ENCODE measurements at regions not wholly inside any gene's neighbourhood (a gene's known extent, or its start where the extent isn't known, plus 50 kb on each side); places are given as distances from the start of the nearest gene placed in this dataset.

DNA sequence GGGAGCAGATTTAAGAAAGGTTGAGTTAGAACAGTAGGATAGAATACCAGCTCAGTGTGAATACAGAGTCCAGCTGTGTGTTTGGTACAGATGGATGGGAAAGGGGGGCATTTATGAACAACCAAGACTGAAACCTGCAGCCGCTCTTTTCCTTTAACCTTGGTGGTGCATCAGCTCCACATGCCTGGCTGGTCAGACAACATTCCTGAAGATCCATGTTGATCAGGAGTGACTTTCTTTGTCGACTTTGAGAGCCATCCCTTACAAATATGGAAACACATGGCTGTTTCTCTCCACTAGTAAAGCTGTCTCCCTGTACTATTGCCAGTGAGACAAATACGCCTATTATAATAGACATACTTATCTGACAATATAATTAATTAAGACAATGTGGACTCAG, 476.5 kb upstream of the IGFBP3 start:
- no peak for TF ChIP-seq EZH2phosphoT487 (IDR thresholded peaks at IDR 0.05; ENCODE audit: insufficient read depth, low read depth)
- TF ChIP-seq EZH2 (IDR thresholded peaks at IDR 0.05; ENCODE audit: insufficient read depth, poor library complexity, severe bottlenecking), result no peak
- Histone ChIP-seq H3K9me3 (ENCODE audit: low read depth) (no peaks in the 10 kb centered on the region), H3K79me2 (ENCODE audit: insufficient read depth) (no peaks in the 10 kb centered on the region), H3F3A (ENCODE audit: insufficient read depth) (no peaks in the 10 kb centered on the region; the same call in 1 of the 2 replicates), H3K4me1 (ENCODE audit: insufficient read depth) (0 out of 2 replicates have a peak, but pooled peaks cover 4% of the 10 kb centered on the region), H2AFZ (no peak overlapping the region), H3K27ac (no peak overlapping the region), H3K4me3 (no peak overlapping the region), H4K20me1 (ENCODE audit: insufficient read depth) (no peaks in the 10 kb centered on the region), H3K4me2 (ENCODE audit: unreplicated experiment) (no peak overlapping the region), H3K27me3 (replicated peaks; ENCODE audit: insufficient read depth) (no peaks in the 10 kb centered on the region), H3K9me2 (ENCODE audit: insufficient read depth) (no peaks in the 10 kb centered on the region), H3K9ac (no peak overlapping the region), H3K36me3 (ENCODE audit: low read depth) (no peaks in the 10 kb centered on the region)
- in situ Hi-C loops (cut with MboI), result no loop called here
- no peak for DNase-seq
- WGBS, 2 experiments (ENCODE audit: low coverage in 1 of 2, low lambda C conversion rate in 2 of 2, missing lambda C conversion rate in 2 of 2), result 67 to 70% methylated on average over 3 of the region's 3 CpGs

DNA sequence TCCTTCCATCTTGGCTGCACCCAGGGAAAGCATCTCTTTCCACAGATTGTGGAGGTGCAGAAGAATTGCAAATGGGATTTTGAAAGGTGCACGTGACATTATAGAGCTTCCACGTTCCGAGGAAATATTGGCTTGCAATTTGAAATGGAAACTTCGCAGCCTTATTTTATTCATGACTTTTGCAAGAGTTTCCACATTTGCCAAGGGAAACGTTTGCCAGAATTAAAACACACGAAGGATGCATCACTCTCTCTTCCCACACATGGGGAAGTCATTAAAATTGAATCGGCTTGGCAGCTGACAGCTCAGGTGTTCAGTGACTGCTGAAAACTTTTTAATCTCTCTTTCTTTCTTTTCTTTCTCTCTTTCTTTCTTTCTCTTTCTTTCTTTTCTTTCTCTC, 475.4 kb upstream of the IGFBP3 start:
- WGBS, 2 experiments (ENCODE audit: low coverage in 1 of 2, low lambda C conversion rate in 2 of 2, missing lambda C conversion rate in 2 of 2), result 9 to 13% methylated on average over 7 of the region's 7 CpGs
- Histone ChIP-seq H3K4me1 (ENCODE audit: insufficient read depth) (0 out of 2 replicates have a peak, but pooled peaks cover 4% of the 10 kb centered on the region), H3K9ac (no peak overlapping the region), H3K9me2 (ENCODE audit: insufficient read depth) (no peaks in the 10 kb centered on the region), H3K4me3 (no peak overlapping the region), H3K4me2 (ENCODE audit: unreplicated experiment) (peak overlapping the region; percentile 31), H2AFZ (no peak overlapping the region), H4K20me1 (ENCODE audit: insufficient read depth) (no peaks in the 10 kb centered on the region), H3K27me3 (replicated peaks; ENCODE audit: insufficient read depth) (no peaks in the 10 kb centered on the region), H3K27ac (no peak overlapping the region), H3K9me3 (ENCODE audit: low read depth) (no peaks in the 10 kb centered on the region), H3F3A (ENCODE audit: insufficient read depth) (no peaks in the 10 kb centered on the region; the same call in 1 of the 2 replicates), H3K79me2 (ENCODE audit: insufficient read depth) (no peaks in the 10 kb centered on the region), H3K36me3 (ENCODE audit: low read depth) (no peaks in the 10 kb centered on the region)
- DNase-seq, result peak; percentile 67
- in situ Hi-C loops (cut with MboI), result no loop called here
- TF ChIP-seq EZH2phosphoT487 (IDR thresholded peaks at IDR 0.05; ENCODE audit: insufficient read depth, low read depth) (no peak), EZH2 (IDR thresholded peaks at IDR 0.05; ENCODE audit: insufficient read depth, poor library complexity, severe bottlenecking) (no peak)

DNA sequence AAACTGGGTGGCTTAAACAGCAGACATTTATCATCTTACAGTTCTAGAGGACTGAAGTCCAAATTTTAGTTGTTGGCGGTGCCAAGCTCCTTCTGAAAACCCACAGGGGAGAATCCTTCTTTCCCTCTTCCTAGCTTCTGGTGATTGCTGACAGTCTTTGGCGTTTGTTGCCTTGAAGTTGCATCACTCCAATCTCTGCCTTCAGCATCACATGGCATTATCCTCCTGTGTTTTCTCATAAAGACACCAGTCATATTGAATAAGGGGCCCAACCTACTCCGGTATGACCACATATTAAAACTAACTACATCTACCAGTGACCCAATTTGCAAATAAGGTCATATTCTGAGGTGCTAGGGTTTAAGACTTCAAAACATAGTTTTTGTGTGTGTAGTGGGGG, 472.1 kb upstream of the IGFBP3 start:
- Histone ChIP-seq H3K4me2 (ENCODE audit: unreplicated experiment) (no peak overlapping the region), H3K9ac (no peak overlapping the region), H3K27me3 (replicated peaks; ENCODE audit: insufficient read depth) (no peaks in the 10 kb centered on the region), H2AFZ (no peak overlapping the region), H3K9me3 (ENCODE audit: low read depth) (no peaks in the 10 kb centered on the region), H3K9me2 (ENCODE audit: insufficient read depth) (no peaks in the 10 kb centered on the region), H3K4me3 (no peak overlapping the region), H4K20me1 (ENCODE audit: insufficient read depth) (no peaks in the 10 kb centered on the region), H3F3A (ENCODE audit: insufficient read depth) (no peaks in the 10 kb centered on the region; the same call in 1 of the 2 replicates), H3K79me2 (ENCODE audit: insufficient read depth) (no peaks in the 10 kb centered on the region), H3K36me3 (ENCODE audit: low read depth) (no peaks in the 10 kb centered on the region), H3K27ac (no peak overlapping the region), H3K4me1 (ENCODE audit: insufficient read depth) (peaks cover 5% of the 10 kb centered on the region)
- in situ Hi-C loops (cut with MboI), result no loop called here
- TF ChIP-seq EZH2phosphoT487 (IDR thresholded peaks at IDR 0.05; ENCODE audit: insufficient read depth, low read depth) (no peak), EZH2 (IDR thresholded peaks at IDR 0.05; ENCODE audit: insufficient read depth, poor library complexity, severe bottlenecking) (no peak)
- WGBS, 2 experiments (ENCODE audit: low coverage in 1 of 2, low lambda C conversion rate in 2 of 2, missing lambda C conversion rate in 2 of 2), result 52 to 61% methylated on average over 3 of the region's 3 CpGs
- DNase-seq, result peak; percentile 30

DNA sequence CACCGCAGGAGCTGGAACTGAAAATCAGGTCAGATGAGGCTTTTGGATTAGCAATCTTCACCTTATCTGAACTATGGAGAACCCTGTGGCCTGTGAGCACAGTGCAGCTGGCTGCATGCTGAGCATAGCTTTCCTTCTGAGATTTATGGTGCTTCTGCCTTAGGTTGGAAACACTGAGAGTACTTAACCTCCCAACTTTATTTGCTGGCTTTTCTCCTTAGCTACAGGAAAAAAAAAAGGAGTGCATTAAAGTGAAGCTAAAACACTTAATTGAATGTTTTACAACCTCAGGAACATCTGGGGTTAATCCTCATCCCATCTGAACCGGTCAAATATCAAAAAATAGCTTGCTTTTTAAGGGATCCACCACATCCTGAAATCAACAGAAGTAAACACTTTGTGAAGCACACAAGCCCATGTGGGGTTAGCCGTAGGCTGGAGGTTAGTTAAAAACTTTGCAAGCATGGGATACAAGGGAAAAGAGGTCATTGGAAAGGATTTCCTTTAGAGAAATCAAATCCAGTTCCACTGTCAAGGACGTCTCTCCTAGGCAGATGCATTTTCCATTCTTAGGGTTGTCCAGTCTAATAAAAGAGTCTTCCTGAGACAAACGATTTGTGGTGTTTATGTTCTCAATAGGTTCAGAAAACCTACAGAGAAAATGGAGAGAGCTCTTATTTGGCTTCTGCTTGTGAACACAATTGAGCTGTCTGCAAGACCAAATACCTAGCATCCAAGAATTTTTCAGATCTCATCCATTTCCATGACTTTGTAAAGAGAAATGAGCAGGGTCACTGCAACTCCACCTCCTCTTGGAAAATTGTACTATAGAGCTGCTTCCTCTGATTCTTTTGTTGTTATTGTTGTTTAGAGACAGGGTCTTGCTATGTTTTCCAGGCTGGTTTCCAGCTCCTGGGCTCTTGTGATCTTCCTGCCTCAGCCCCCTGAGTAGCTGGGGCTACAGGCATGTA, 470.4 kb upstream of the IGFBP3 start:
- H4K20me1 ChIP-seq (ENCODE audit: insufficient read depth), result no peaks in the 10 kb centered on the region
- no peak overlapping the region for H3K4me3 ChIP-seq
- TF ChIP-seq EZH2 (IDR thresholded peaks at IDR 0.05; ENCODE audit: insufficient read depth, poor library complexity, severe bottlenecking) (no peak), EZH2phosphoT487 (IDR thresholded peaks at IDR 0.05; ENCODE audit: insufficient read depth, low read depth) (no peak)
- no peaks in the 10 kb centered on the region for H3K9me2 ChIP-seq (ENCODE audit: insufficient read depth)
- no peak overlapping the region for H3K9ac ChIP-seq
- H3K27ac ChIP-seq, result no peak overlapping the region
- WGBS, 2 experiments (ENCODE audit: low coverage in 1 of 2, low lambda C conversion rate in 2 of 2, missing lambda C conversion rate in 2 of 2), result 56 to 61% methylated on average over 5 of the region's 5 CpGs
- H3K9me3 ChIP-seq (ENCODE audit: low read depth), result no peaks in the 10 kb centered on the region
- no peak overlapping the region for H3K4me2 ChIP-seq (ENCODE audit: unreplicated experiment)
- no peak overlapping the region for H2AFZ ChIP-seq
- peak; percentile 7 for DNase-seq
- H3K36me3 ChIP-seq (ENCODE audit: low read depth), result no peaks in the 10 kb centered on the region
- H3F3A ChIP-seq (ENCODE audit: insufficient read depth), result peaks cover 10% of the 10 kb centered on the region
- peaks cover 18% of the 10 kb centered on the region for H3K4me1 ChIP-seq (ENCODE audit: insufficient read depth)
- in situ Hi-C loops (cut with MboI), result no loop called here
- no peaks in the 10 kb centered on the region for H3K79me2 ChIP-seq (ENCODE audit: insufficient read depth)
- H3K27me3 ChIP-seq (replicated peaks; ENCODE audit: insufficient read depth), result no peaks in the 10 kb centered on the region

All from GM23248 (cell line).